Dedifferentiated amniotic fluid mesenchymal stem cell (primary cell): ENCODE measurements at regions not wholly inside any gene's neighbourhood (a gene's known extent, or its start where the extent isn't known, plus 50 kb on each side); places are given as distances from the start of the nearest gene placed in this dataset.
"Not testable (repeated sequence)": the region's sequence is repeated elsewhere in the genome, so short reads cannot be mapped to it uniquely, and the experiment has no call there.

Experiments
- DNase-seq: peaks from one replicate; pipeline ENCODE4 v3.0.0-alpha.2; 2016; ENCODE audit errors: extremely low spot score

- DNase-seq = no peak
These were observed 412.1 kb downstream of the TMEM38B start for GRCh38 chr9:106106396-106106795.

- no peak for DNase-seq
These were observed 413.4 kb downstream of the TMEM38B start for GRCh38 chr9:106107716-106108115.

- not testable (repeated sequence) for DNase-seq
These were observed 415.4 kb downstream of the TMEM38B start for GRCh38 chr9:106109706-106110105.

- DNase-seq = no peak
These were observed 416.1 kb downstream of the TMEM38B start for GRCh38 chr9:106110483-106110882.

GRCh38 chr9:106111039-106111730 lies 416.8 kb downstream of the TMEM38B start:
- no peak for DNase-seq

GRCh38 chr9:106112935-106113334 lies 418.6 kb downstream of the TMEM38B start:
- DNase-seq = no peak

GRCh38 chr9:106119176-106119575 lies 424.8 kb downstream of the TMEM38B start:
- no peak for DNase-seq

GRCh38 chr9:106120071-106120470 lies 425.7 kb downstream of the TMEM38B start:
- DNase-seq = no peak

GRCh38 chr9:106127776-106128175 lies 433.4 kb downstream of the TMEM38B start:
- no peak for DNase-seq

- no peak for DNase-seq
These were observed 436.0 kb downstream of the TMEM38B start for GRCh38 chr9:106130374-106130773.

- no peak for DNase-seq
These were observed 449.4 kb downstream of the TMEM38B start for GRCh38 chr9:106143781-106144180.

GRCh38 chr9:106146066-106146840 lies 451.9 kb downstream of the TMEM38B start:
- DNase-seq = no peak

- no peak for DNase-seq
These were observed 452.5 kb downstream of the TMEM38B start for GRCh38 chr9:106146886-106147285.

- DNase-seq = no peak
These were observed 455.6 kb downstream of the TMEM38B start for GRCh38 chr9:106149956-106150355.

GRCh38 chr9:106156465-106156864 lies 462.1 kb downstream of the TMEM38B start:
- no peak for DNase-seq

- DNase-seq = no peak
These were observed 477.9 kb downstream of the TMEM38B start for GRCh38 chr9:106172265-106172664.

GRCh38 chr9:106174346-106174745 lies 480.0 kb downstream of the TMEM38B start:
- DNase-seq = no peak

- no peak for DNase-seq
These were observed 482.9 kb downstream of the TMEM38B start for GRCh38 chr9:106177216-106177615.

- no peak for DNase-seq
These were observed 484.9 kb downstream of the TMEM38B start for GRCh38 chr9:106179191-106179590.

- DNase-seq = not testable (repeated sequence)
These were observed 509.6 kb downstream of the TMEM38B start for GRCh38 chr9:106203815-106204516.

GRCh38 chr9:106207298-106207697 lies 513.0 kb downstream of the TMEM38B start:
- DNase-seq = no peak

- no peak for DNase-seq
These were observed 524.1 kb downstream of the TMEM38B start for GRCh38 chr9:106218427-106218826.

- no peak for DNase-seq
These were observed 524.5 kb downstream of the TMEM38B start for GRCh38 chr9:106218854-106219253.
